ENCODE measurements at regions not wholly inside any gene's neighbourhood (a gene's known extent, or its start where the extent isn't known, plus 50 kb on each side); places are given as distances from the start of the nearest gene placed in this dataset.

DNA sequence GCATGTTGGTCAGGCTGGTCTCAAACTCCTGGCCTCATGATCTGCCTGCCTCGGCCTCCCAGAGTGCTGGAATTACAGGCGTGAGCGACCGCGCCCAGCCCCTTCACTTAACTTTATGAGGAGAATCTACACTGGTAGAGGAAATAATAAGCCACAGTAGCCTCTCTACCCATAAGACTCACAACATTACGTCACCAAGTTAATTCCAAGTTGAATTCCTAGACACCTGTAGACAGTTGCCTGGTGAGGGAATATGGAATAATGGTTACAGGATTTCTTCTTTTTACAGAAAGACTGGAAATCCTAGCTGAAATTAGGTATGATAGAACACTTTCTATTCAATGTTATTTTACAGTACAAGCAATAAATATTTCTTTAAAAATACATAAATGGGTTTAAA is 854.5 kb upstream of the EYS start:
- TF ChIP-seq, protein P1, sequence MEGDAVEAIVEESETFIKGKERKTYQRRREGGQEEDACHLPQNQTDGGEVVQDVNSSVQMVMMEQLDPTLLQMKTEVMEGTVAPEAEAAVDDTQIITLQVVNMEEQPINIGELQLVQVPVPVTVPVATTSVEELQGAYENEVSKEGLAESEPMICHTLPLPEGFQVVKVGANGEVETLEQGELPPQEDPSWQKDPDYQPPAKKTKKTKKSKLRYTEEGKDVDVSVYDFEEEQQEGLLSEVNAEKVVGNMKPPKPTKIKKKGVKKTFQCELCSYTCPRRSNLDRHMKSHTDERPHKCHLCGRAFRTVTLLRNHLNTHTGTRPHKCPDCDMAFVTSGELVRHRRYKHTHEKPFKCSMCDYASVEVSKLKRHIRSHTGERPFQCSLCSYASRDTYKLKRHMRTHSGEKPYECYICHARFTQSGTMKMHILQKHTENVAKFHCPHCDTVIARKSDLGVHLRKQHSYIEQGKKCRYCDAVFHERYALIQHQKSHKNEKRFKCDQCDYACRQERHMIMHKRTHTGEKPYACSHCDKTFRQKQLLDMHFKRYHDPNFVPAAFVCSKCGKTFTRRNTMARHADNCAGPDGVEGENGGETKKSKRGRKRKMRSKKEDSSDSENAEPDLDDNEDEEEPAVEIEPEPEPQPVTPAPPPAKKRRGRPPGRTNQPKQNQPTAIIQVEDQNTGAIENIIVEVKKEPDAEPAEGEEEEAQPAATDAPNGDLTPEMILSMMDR (IDR thresholded peaks at IDR 0.05) = no peak
- TF ChIP-seq ZFX (IDR thresholded peaks at IDR 0.05; ENCODE audit: borderline replicate concordance) = no peak
